RWPE2 (cell line): ENCODE measurements at regions not wholly inside any gene's neighbourhood (a gene's known extent, or its start where the extent isn't known, plus 50 kb on each side); places are given as distances from the start of the nearest gene placed in this dataset.

Source experiments
- ATAC-seq: fragments of 200-7000 bp; cut with Tn5 transposase; 3 replicates; pipeline ENCODE4 v1.9.1; 2021; ENCODE audit warnings: low read depth
- DNase-seq: peaks from one replicate; pipeline ENCODE4 v3.0.0-alpha.2; 2020; ENCODE audit warnings: low spot score
- H3K27ac ChIP-seq: fragments of 450-650 bp; 2 replicates; pipeline ENCODE4 v1.5.1; 2017; ENCODE audit warnings: mild to moderate bottlenecking; ENCODE audit not compliant: poor library complexity, severe bottlenecking
- H3K27me3 ChIP-seq: fragments of 250-450 bp; sonication (Bioruptor Pico); 2 replicates; pipeline ENCODE4 v1.5.1; 2021; ENCODE audit warnings: mild to moderate bottlenecking, moderate library complexity; ENCODE audit not compliant: insufficient read depth, poor library complexity, severe bottlenecking
- H3K36me3 ChIP-seq: fragments of 250-450 bp; sonication (Bioruptor Pico); 2 replicates; pipeline ENCODE4 v1.5.1; 2020; ENCODE audit warnings: low read depth, mild to moderate bottlenecking, moderate library complexity
- H3K4me1 ChIP-seq: fragments of 250-450 bp; sonication (Bioruptor Pico); 2 replicates; pipeline ENCODE4 v1.5.1; 2021; ENCODE audit warnings: mild to moderate bottlenecking, moderate library complexity; ENCODE audit not compliant: insufficient read depth, poor library complexity, severe bottlenecking
- H3K4me3 ChIP-seq: fragments of 250-450 bp; sonication (Bioruptor Pico); 2 replicates; pipeline ENCODE4 v1.5.1; 2021; ENCODE audit warnings: mild to moderate bottlenecking, moderate library complexity; ENCODE audit not compliant: severe bottlenecking
- H3K9me3 ChIP-seq: fragments of 250-450 bp; sonication (Bioruptor Pico); 2 replicates; pipeline ENCODE4 v1.5.1; 2021; ENCODE audit warnings: mild to moderate bottlenecking, moderate library complexity; ENCODE audit not compliant: severe bottlenecking
- TF ChIP-seq, protein P1 (sequence below): fragments of 450-650 bp; IDR thresholded peaks from one replicate; pipeline ENCODE4 v1.5.1; 2017; ENCODE audit warnings: mild to moderate bottlenecking, moderate library complexity; ENCODE audit not compliant: poor library complexity, severe bottlenecking

- Histone ChIP-seq H3K36me3 (no peaks in the 10 kb centered on the region), H3K9me3 (no peaks in the 10 kb centered on the region), H3K4me1 (no peaks in the 10 kb centered on the region), H3K4me3 (no peak overlapping the region), H3K27ac (no peak overlapping the region), H3K27me3 (no peaks in the 10 kb centered on the region)
- TF ChIP-seq, protein P1, sequence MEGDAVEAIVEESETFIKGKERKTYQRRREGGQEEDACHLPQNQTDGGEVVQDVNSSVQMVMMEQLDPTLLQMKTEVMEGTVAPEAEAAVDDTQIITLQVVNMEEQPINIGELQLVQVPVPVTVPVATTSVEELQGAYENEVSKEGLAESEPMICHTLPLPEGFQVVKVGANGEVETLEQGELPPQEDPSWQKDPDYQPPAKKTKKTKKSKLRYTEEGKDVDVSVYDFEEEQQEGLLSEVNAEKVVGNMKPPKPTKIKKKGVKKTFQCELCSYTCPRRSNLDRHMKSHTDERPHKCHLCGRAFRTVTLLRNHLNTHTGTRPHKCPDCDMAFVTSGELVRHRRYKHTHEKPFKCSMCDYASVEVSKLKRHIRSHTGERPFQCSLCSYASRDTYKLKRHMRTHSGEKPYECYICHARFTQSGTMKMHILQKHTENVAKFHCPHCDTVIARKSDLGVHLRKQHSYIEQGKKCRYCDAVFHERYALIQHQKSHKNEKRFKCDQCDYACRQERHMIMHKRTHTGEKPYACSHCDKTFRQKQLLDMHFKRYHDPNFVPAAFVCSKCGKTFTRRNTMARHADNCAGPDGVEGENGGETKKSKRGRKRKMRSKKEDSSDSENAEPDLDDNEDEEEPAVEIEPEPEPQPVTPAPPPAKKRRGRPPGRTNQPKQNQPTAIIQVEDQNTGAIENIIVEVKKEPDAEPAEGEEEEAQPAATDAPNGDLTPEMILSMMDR, result no peak
- DNase-seq (no peak), ATAC-seq (no peak)
These were observed 640.8 kb downstream of the FAM181B start for GRCh38 chr11:82092904-82093303.

GRCh38 chr11:82089426-82089825, 644.2 kb downstream of the FAM181B start:
- ATAC-seq, result no peak
- no peaks in the 10 kb centered on the region for H3K9me3 ChIP-seq
- H3K36me3 ChIP-seq, result no peaks in the 10 kb centered on the region
- H3K4me1 ChIP-seq, result no peaks in the 10 kb centered on the region
- no peak overlapping the region for H3K27ac ChIP-seq
- DNase-seq, result no peak
- no peaks in the 10 kb centered on the region for H3K27me3 ChIP-seq
- TF ChIP-seq, protein P1, result no peak
- H3K4me3 ChIP-seq, result no peak overlapping the region

DNA sequence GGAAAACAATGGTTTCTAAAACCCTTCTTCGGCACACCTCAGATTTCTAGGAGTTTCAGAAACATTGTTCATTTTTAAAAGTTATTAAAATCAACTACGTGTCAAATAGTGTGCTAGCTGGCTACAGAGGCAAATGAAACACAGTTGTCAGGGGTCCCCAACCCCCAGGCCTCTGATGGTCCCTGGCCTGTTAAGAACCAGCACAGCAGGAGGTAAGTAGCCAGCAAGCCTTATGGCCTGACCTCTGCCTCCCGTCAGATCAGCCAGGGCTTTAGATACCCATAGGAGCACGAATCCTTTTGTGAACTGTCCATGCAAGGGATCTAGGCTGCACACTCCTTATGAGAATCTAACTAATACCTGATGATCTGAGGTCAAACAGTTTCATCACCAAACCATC, 648.2 kb downstream of the FAM181B start:
- no peak for DNase-seq
- Histone ChIP-seq H3K27ac (no peak overlapping the region), H3K4me3 (no peak overlapping the region), H3K9me3 (no peaks in the 10 kb centered on the region), H3K4me1 (no peaks in the 10 kb centered on the region), H3K36me3 (no peaks in the 10 kb centered on the region), H3K27me3 (no peaks in the 10 kb centered on the region)
- ATAC-seq, result no peak
- TF ChIP-seq, protein P1, result no peak

GRCh38 chr11:82082976-82083375, 650.7 kb downstream of the FAM181B start:
- no peaks in the 10 kb centered on the region for H3K36me3 ChIP-seq
- ATAC-seq, result no peak
- no peak for DNase-seq
- H3K4me1 ChIP-seq, result no peaks in the 10 kb centered on the region
- no peaks in the 10 kb centered on the region for H3K27me3 ChIP-seq
- H3K27ac ChIP-seq, result no peak overlapping the region
- no peaks in the 10 kb centered on the region for H3K9me3 ChIP-seq
- no peak overlapping the region for H3K4me3 ChIP-seq
- TF ChIP-seq, protein P1, result no peak

- H3K27ac ChIP-seq, result no peak overlapping the region
- H3K9me3 ChIP-seq, result no peaks in the 10 kb centered on the region
- H3K27me3 ChIP-seq, result no peaks in the 10 kb centered on the region
- ATAC-seq (peak; percentile 38; the same call in 1 of the 3 replicates), DNase-seq (no peak)
- no peaks in the 10 kb centered on the region for H3K4me1 ChIP-seq
- TF ChIP-seq, protein P1, result no peak
- no peaks in the 10 kb centered on the region for H3K36me3 ChIP-seq
- H3K4me3 ChIP-seq, result no peak overlapping the region
These were observed 653.5 kb downstream of the FAM181B start for GRCh38 chr11:82080160-82080559.
